Transverse colon (tissue), 4 donors: ENCODE measurements at regions not wholly inside any gene's neighbourhood (a gene's known extent, or its start where the extent isn't known, plus 50 kb on each side); places are given as distances from the start of the nearest gene placed in this dataset.

Source experiments
- DNase-seq: peaks from one replicate; pipeline ENCODE4 v3.0.0-alpha.2; 2019
- H3K27ac ChIP-seq, 4 donors: fragments of 200-600 bp; sonication (generic); 2 replicates each; pipeline ENCODE4 v1.5.1; 2016 to 2018; ENCODE audit warnings: inconsistent platforms in 4 of 4
- H3K27me3 ChIP-seq: fragments of 200-600 bp; sonication (generic); 2 replicates; pipeline ENCODE4 v1.5.1; 2017; ENCODE audit warnings: inconsistent platforms
- H3K36me3 ChIP-seq, 4 donors: fragments of 200-600 bp; sonication (generic); 2 replicates each; pipeline ENCODE4 v1.5.1; 2017 to 2019; ENCODE audit warnings: inconsistent platforms in 4 of 4
- H3K4me1 ChIP-seq, 4 donors: fragments of 200-600 bp; sonication (generic); 2 replicates each; pipeline ENCODE4 v1.5.1; 2017 to 2020; ENCODE audit warnings: inconsistent platforms in 4 of 4
- H3K4me3 ChIP-seq, 4 donors: fragments of 200-600 bp; sonication (generic); 1 replicate in 1 of 4; 2 replicates in 3 of 4; pipeline versions ENCODE4 v1.5.1 to v1.6.1; 2017 to 2019; ENCODE audit warnings: inconsistent platforms in 4 of 4
- H3K9me3 ChIP-seq, 2 donors: fragments of 200-600 bp; sonication (generic); 2 replicates each; pipeline ENCODE4 v1.5.1; 2017 to 2019; ENCODE audit warnings: inconsistent platforms in 2 of 2
- CTCF ChIP-seq, 5 experiments: fragments of 200-600 bp in 3 of 5; fragments of 450-650 bp in 2 of 5; sonication (generic) in 3 of 5; IDR thresholded peaks; 1 replicate in 2 of 5; 2 replicates in 3 of 5; pipeline ENCODE4 v1.5.1; 2016 to 2017; ENCODE audit warnings: antibody characterized with exemption in 5 of 5, inconsistent platforms in 3 of 5, mild to moderate bottlenecking in 2 of 5, moderate library complexity in 1 of 5
- EP300 ChIP-seq: sonication (generic); formaldehyde crosslinking; IDR thresholded peaks from one replicate; pipeline ENCODE4 v1.6.1; 2017; ENCODE audit warnings: antibody characterized with exemption, low read depth
- POLR2A ChIP-seq: fragments of 450-650 bp; IDR thresholded peaks from one replicate; pipeline ENCODE4 v1.6.1; 2016; ENCODE audit warnings: antibody characterized with exemption, mild to moderate bottlenecking, moderate library complexity
- POLR2AphosphoS5 ChIP-seq, 3 donors: sonication (generic); formaldehyde crosslinking; IDR thresholded peaks; one replicate each; pipeline ENCODE4 v1.6.1; 2016; ENCODE audit warnings: antibody characterized with exemption in 3 of 3
- WGBS, 2 donors: methylation state at CpG; one replicate each; pipeline ENCODE4 v1.1.5; 2018; ENCODE audit warnings: low coverage in 1 of 2; 5-methylcytosine and 5-hydroxymethylcytosine counted together
- in situ Hi-C, 4 donors: fragments of 200-750 bp; cut with MboI; loops; one replicate each; pipeline versions ENCODE4 v1.15.0 to v1.15.1; 2017; ENCODE audit warnings: low sequenced_read_pairs in 3 of 4, low pct_ligation_motif_present in 1 of 4, low pct_unique_long_range_greater_than_20kb in 1 of 4
- intact Hi-C: fragments of 100-400 bp; cut with DNase I; formaldehyde crosslinking; loops from one replicate; pipeline ENCODE4 v1.15.1; 2023; ENCODE audit warnings: low total_unique reads

GRCh38 chr5:104941030-104941645, 1378.5 kb upstream of the NUDT12 start:
- in situ Hi-C loops = no loop called here
- no peak for DNase-seq

GRCh38 chr5:104937598-104937997, 1375.0 kb upstream of the NUDT12 start:
- Histone ChIP-seq H3K27me3 (no peaks in the 10 kb centered on the region), H3K9me3 (no peaks in the 10 kb centered on the region), H3K4me1 (peaks cover 0 to 3% (median 0%) of the 10 kb centered on the region in 4 donors), H3K36me3 (no peaks in the 10 kb centered on the region), H3K27ac (no peak overlapping the region), H3K4me3 (no peak overlapping the region)
- TF ChIP-seq POLR2A (no peak), POLR2AphosphoS5 (IDR thresholded peaks at IDR 0.05) (no peak), EP300 (no peak), CTCF (IDR thresholded peaks at IDR 0.05) (no peak)
- in situ Hi-C loops = no loop called here
- DNase-seq = no peak
- 70 to 90% methylated on average over 1 of the region's 1 CpG for WGBS, 2 donors
- intact Hi-C loops = loop anchor here (2.0 kb wide), 1 partner anchor 15 kb away; no protein-coding TSS in a partner anchor

More at GRCh38 chr5:104941030-104941645, 1378.5 kb upstream of the NUDT12 start:
- TF ChIP-seq POLR2AphosphoS5 (IDR thresholded peaks at IDR 0.05) (no peak), EP300 (no peak)
- Histone ChIP-seq H3K36me3 (no peaks in the 10 kb centered on the region), H3K4me1 (peaks cover 0 to 4% (median 0%) of the 10 kb centered on the region in 4 donors), H3K27ac (no peak overlapping the region), H3K4me3 (no peak overlapping the region), H3K9me3 (no peaks in the 10 kb centered on the region), H3K27me3 (no peaks in the 10 kb centered on the region)
- WGBS, 2 donors = 85 to 90% methylated on average over 2 of the region's 2 CpGs
- intact Hi-C loops = no loop called here

GRCh38 chr5:104932431-104932830, 1369.8 kb upstream of the NUDT12 start:
- no peak for TF ChIP-seq CTCF (IDR thresholded peaks at IDR 0.05)
- TF ChIP-seq EP300 = no peak
- no peak for TF ChIP-seq POLR2AphosphoS5 (IDR thresholded peaks at IDR 0.05)
- TF ChIP-seq POLR2A = no peak
- Histone ChIP-seq H3K4me3 (no peak overlapping the region), H3K9me3 (no peaks in the 10 kb centered on the region), H3K27ac (no peak overlapping the region), H3K36me3 (no peaks in the 10 kb centered on the region), H3K4me1 (no peaks in the 10 kb centered on the region), H3K27me3 (no peaks in the 10 kb centered on the region)
- WGBS, 2 donors = 70 to 85% methylated on average over 2 of the region's 2 CpGs
- intact Hi-C loops (no loop called here), in situ Hi-C loops (no loop called here)
- DNase-seq = no peak

GRCh38 chr5:104928906-104929520, 1366.4 kb upstream of the NUDT12 start:
- no peaks in the 10 kb centered on the region for H3K4me1 ChIP-seq
- no peaks in the 10 kb centered on the region for H3K27me3 ChIP-seq
- TF ChIP-seq CTCF (IDR thresholded peaks at IDR 0.05) (no peak), EP300 (no peak), POLR2AphosphoS5 (IDR thresholded peaks at IDR 0.05) (no peak), POLR2A (no peak)
- no peak overlapping the region for H3K27ac ChIP-seq
- no peaks in the 10 kb centered on the region for H3K9me3 ChIP-seq
- 97% methylated on average over 28 of the region's 36 CpGs; no CpG with 5 or more reads in 1 of the 2 donors for WGBS, 2 donors
- H3K4me3 ChIP-seq = no peak overlapping the region
- in situ Hi-C loops (no loop called here), intact Hi-C loops (no loop called here)
- H3K36me3 ChIP-seq = no peaks in the 10 kb centered on the region
- no peak for DNase-seq
